Uterus (tissue), 2 donors: ENCODE measurements at regions not wholly inside any gene's neighbourhood (a gene's known extent, or its start where the extent isn't known, plus 50 kb on each side); places are given as distances from the start of the nearest gene placed in this dataset.

Source experiments
- CTCF ChIP-seq, 4 experiments: fragments of 200-600 bp in 2 of 4; fragments of 450-650 bp in 2 of 4; sonication (generic) in 2 of 4; IDR thresholded peaks; one replicate each; pipeline ENCODE4 v1.5.1; 2016 to 2019; ENCODE audit warnings: antibody characterized with exemption in 4 of 4, mild to moderate bottlenecking in 2 of 4, moderate library complexity in 1 of 4
- POLR2A ChIP-seq, 2 donors: fragments of 450-650 bp; IDR thresholded peaks; one replicate each; pipeline ENCODE4 v1.6.1; 2016; ENCODE audit warnings: antibody characterized with exemption in 2 of 2, mild to moderate bottlenecking in 1 of 2, moderate library complexity in 1 of 2

DNA sequence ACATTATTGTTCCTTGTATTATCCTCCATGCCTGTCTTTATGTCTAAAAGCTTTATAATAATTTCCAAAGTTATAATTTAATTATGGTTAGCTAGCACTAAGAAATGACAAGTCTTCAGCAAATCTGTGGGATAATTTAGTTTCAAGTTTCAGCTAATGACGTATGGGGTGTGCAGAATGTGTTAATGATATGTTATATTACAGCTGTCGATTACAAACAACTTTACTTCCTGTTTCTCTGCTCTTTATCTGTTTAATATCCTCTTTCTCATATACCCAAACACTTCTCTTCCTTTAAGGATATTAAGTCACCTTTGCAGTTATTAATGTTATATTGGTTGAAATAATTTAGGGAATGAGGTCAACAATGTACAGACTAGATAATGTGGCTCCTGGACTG lies 161.8 kb downstream of the CASP12 start:
- no peak for TF ChIP-seq CTCF (IDR thresholded peaks at IDR 0.05)
- TF ChIP-seq POLR2A (IDR thresholded peaks at IDR 0.05) = no peak
